Neuronal stem cell (in vitro differentiated cells): ENCODE measurements at regions not wholly inside any gene's neighbourhood (a gene's known extent, or its start where the extent isn't known, plus 50 kb on each side); places are given as distances from the start of the nearest gene placed in this dataset.
"Not testable (repeated sequence)": the region's sequence is repeated elsewhere in the genome, so short reads cannot be mapped to it uniquely, and the experiment has no call there.

Source experiments
- DNase-seq: peaks from one replicate; pipeline ENCODE4 v3.0.0-alpha.2; 2013; ENCODE audit warnings: low spot score
- H2AFZ ChIP-seq: one replicate; pipeline ENCODE4 v1.6.1; 2013; ENCODE audit warnings: mild to moderate bottlenecking, low read length, inconsistent platforms
- H2AK5ac ChIP-seq: 2 replicates; pipeline ENCODE4 v1.6.1; 2013; ENCODE audit warnings: low read depth, mild to moderate bottlenecking, inconsistent platforms, low read length, moderate library complexity, mixed read lengths
- H2BK120ac ChIP-seq: 2 replicates; pipeline ENCODE4 v1.6.1; 2013; ENCODE audit warnings: low read depth, mild to moderate bottlenecking, inconsistent platforms, low read length, moderate library complexity, mixed read lengths
- H2BK12ac ChIP-seq: one replicate; pipeline ENCODE4 v1.6.1; 2013; ENCODE audit warnings: low read length, inconsistent platforms
- H2BK15ac ChIP-seq: 2 replicates; pipeline ENCODE4 v1.6.1; 2013; ENCODE audit warnings: mild to moderate bottlenecking, low read length, inconsistent platforms, mixed read lengths
- H2BK5ac ChIP-seq: one replicate; pipeline ENCODE4 v1.6.1; 2013; ENCODE audit warnings: inconsistent platforms, mild to moderate bottlenecking, low read length, moderate library complexity
- H3K14ac ChIP-seq: one replicate; pipeline ENCODE4 v1.6.1; 2013; ENCODE audit warnings: low read length, inconsistent platforms
- H3K18ac ChIP-seq: 2 replicates; pipeline ENCODE4 v1.6.1; 2013; ENCODE audit warnings: low read length, inconsistent platforms
- H3K23ac ChIP-seq: 2 replicates; pipeline ENCODE4 v1.6.1; 2013; ENCODE audit warnings: low read depth, mild to moderate bottlenecking, mixed read lengths, low read length, inconsistent platforms; ENCODE audit not compliant: poor library complexity
- H3K27ac ChIP-seq: replicated peaks from 3 replicates; pipeline ENCODE4 v1.5.1; 2013; ENCODE audit warnings: low read length, inconsistent platforms
- H3K27me3 ChIP-seq, 3 experiments: 2 replicates each; pipeline ENCODE4 v1.6.1; 2013; ENCODE audit warnings: low read length in 3 of 3, mild to moderate bottlenecking in 2 of 3, inconsistent platforms in 1 of 3, low read depth in 1 of 3, mixed read lengths in 1 of 3, moderate library complexity in 1 of 3; ENCODE audit not compliant: control insufficient read depth in 3 of 3, insufficient read depth in 3 of 3
- H3K36me3 ChIP-seq, 2 donors: replicated peaks in 1 of 2; 2 replicates each; pipeline ENCODE4 v1.6.1; 2013; ENCODE audit warnings: low read length in 2 of 2; ENCODE audit not compliant: control insufficient read depth in 2 of 2, insufficient read depth in 2 of 2
- H3K4ac ChIP-seq: 2 replicates; pipeline ENCODE4 v1.6.1; 2013; ENCODE audit warnings: inconsistent platforms, mild to moderate bottlenecking, low read length, moderate library complexity
- H3K4me1 ChIP-seq, 2 donors: 1 replicate in 1 of 2; 2 replicates in 1 of 2; pipeline ENCODE4 v1.6.1; 2013; ENCODE audit warnings: low read length in 2 of 2, low read depth in 1 of 2; ENCODE audit not compliant: control insufficient read depth in 2 of 2, insufficient read depth in 1 of 2
- H3K4me2 ChIP-seq: one replicate; pipeline ENCODE4 v1.6.1; 2013; ENCODE audit warnings: mild to moderate bottlenecking, low read length, inconsistent platforms; ENCODE audit not compliant: insufficient read depth, poor library complexity, severe bottlenecking
- H3K4me3 ChIP-seq, 2 donors: 2 replicates each; pipeline ENCODE4 v1.5.1; 2013; ENCODE audit warnings: low read length in 2 of 2, mild to moderate bottlenecking in 2 of 2, inconsistent platforms in 1 of 2, moderate library complexity in 1 of 2
- H3K79me1 ChIP-seq: one replicate; pipeline ENCODE4 v1.6.1; 2013; ENCODE audit warnings: low read depth, mild to moderate bottlenecking, inconsistent platforms, low read length, moderate library complexity
- H3K9ac ChIP-seq: one replicate; pipeline ENCODE4 v1.6.1; 2013; ENCODE audit warnings: mild to moderate bottlenecking, low read depth, low read length, inconsistent platforms; ENCODE audit not compliant: poor library complexity
- H3K9me3 ChIP-seq, 2 donors: replicated peaks in 1 of 2; 2 replicates each; pipeline versions ENCODE3 to v1.6.1; 2013; ENCODE audit warnings: low read length in 2 of 2, mild to moderate bottlenecking in 2 of 2, inconsistent platforms in 1 of 2, low read depth in 1 of 2, mixed read lengths in 1 of 2, moderate library complexity in 1 of 2; ENCODE audit not compliant: control insufficient read depth in 2 of 2, insufficient read depth in 1 of 2
- H4K8ac ChIP-seq: one replicate; pipeline ENCODE4 v1.6.1; 2013; ENCODE audit warnings: low read depth, mild to moderate bottlenecking, inconsistent platforms, low read length, moderate library complexity
- H4K91ac ChIP-seq: one replicate; pipeline ENCODE4 v1.6.1; 2013; ENCODE audit warnings: low read length, low read depth, mild to moderate bottlenecking, inconsistent platforms; ENCODE audit not compliant: poor library complexity
- WGBS, 2 donors: extraction: QIAGEN DNeasy Blood & Tissue Kit; methylation state at CpG; one replicate each; pipeline ENCODE4 v1.1.7; 2013; ENCODE audit warnings: missing lambda C conversion rate in 2 of 2, mixed read lengths in 1 of 2; ENCODE audit not compliant: insufficient read length in 2 of 2, insufficient replicate concordance in 1 of 2; ENCODE audit errors: extremely low coverage in 2 of 2; 5-methylcytosine and 5-hydroxymethylcytosine counted together

- Histone ChIP-seq H2AFZ (no peak overlapping the region), H3K9ac (no peak overlapping the region), H4K8ac (no peak overlapping the region), H3K9me3 (peaks cover 4 to 6% of the 10 kb centered on the region in 2 donors), H3K4ac (no peak overlapping the region), H2BK120ac (no peak overlapping the region), H4K91ac (no peak overlapping the region), H3K4me1 (peaks cover 0 to 6% of the 10 kb centered on the region in 2 donors), H3K23ac (no peak overlapping the region), H2BK5ac (no peak overlapping the region), H3K4me2 (no peak overlapping the region), H2BK12ac (no peak overlapping the region), H2BK15ac (no peak overlapping the region), H2AK5ac (no peak overlapping the region), H3K36me3 (no peaks in the 10 kb centered on the region), H3K79me1 (no peaks in the 10 kb centered on the region), H3K14ac (no peak overlapping the region), H3K27ac (no peak overlapping the region), H3K27me3 (peaks cover 0 to 3% (median 0%) of the 10 kb centered on the region in 3 experiments), H3K4me3 (no peak overlapping the region), H3K18ac (no peak overlapping the region)
- no peak for DNase-seq
Measured at GRCh38 chr17:74139120-74139519, 64.4 kb upstream of the RPL38 start.

- H3K36me3 ChIP-seq, result no peaks in the 10 kb centered on the region
- H3K9ac ChIP-seq, result no peak overlapping the region
- H3K18ac ChIP-seq, result no peak overlapping the region
- H3K9me3 ChIP-seq, result peaks cover 4 to 6% of the 10 kb centered on the region in 2 donors
- peaks cover 0 to 6% of the 10 kb centered on the region in 2 donors for H3K4me1 ChIP-seq
- no peak overlapping the region for H2BK120ac ChIP-seq
- WGBS, 2 donors, result no CpG with 5 or more reads among the region's 3 CpGs
- no peak overlapping the region for H3K4me2 ChIP-seq
- H2BK15ac ChIP-seq, result no peak overlapping the region
- no peak overlapping the region for H4K91ac ChIP-seq
- no peak overlapping the region for H2AK5ac ChIP-seq
- no peak overlapping the region for H2AFZ ChIP-seq
- H2BK12ac ChIP-seq, result no peak overlapping the region
- H3K4ac ChIP-seq, result no peak overlapping the region
- no peak overlapping the region for H3K27ac ChIP-seq
- H4K8ac ChIP-seq, result no peak overlapping the region
- no peaks in the 10 kb centered on the region for H3K79me1 ChIP-seq
- DNase-seq, result no peak
- no peak overlapping the region for H3K14ac ChIP-seq
- no peak overlapping the region for H3K23ac ChIP-seq
- peaks cover 0 to 3% (median 0%) of the 10 kb centered on the region in 3 experiments for H3K27me3 ChIP-seq
- no peak overlapping the region for H3K4me3 ChIP-seq
- no peak overlapping the region for H2BK5ac ChIP-seq
Measured at GRCh38 chr17:74140282-74140681, 63.2 kb upstream of the RPL38 start.

- Histone ChIP-seq H3K4me2 (no peak overlapping the region), H3K14ac (no peak overlapping the region), H4K91ac (no peak overlapping the region), H3K4ac (no peak overlapping the region), H2BK120ac (no peak overlapping the region), H4K8ac (no peak overlapping the region), H2AK5ac (no peak overlapping the region), H3K18ac (no peak overlapping the region), H3K23ac (no peak overlapping the region), H2BK5ac (no peak overlapping the region), H3K4me1 (peaks cover 0 to 2% of the 10 kb centered on the region in 2 donors), H3K27ac (no peak overlapping the region), H3K9ac (no peak overlapping the region), H3K4me3 (no peak overlapping the region), H2AFZ (no peak overlapping the region), H3K9me3 (peaks cover 4 to 6% of the 10 kb centered on the region in 2 donors), H2BK15ac (no peak overlapping the region), H3K36me3 (no peaks in the 10 kb centered on the region), H2BK12ac (no peak overlapping the region), H3K79me1 (no peaks in the 10 kb centered on the region), H3K27me3 (no peaks in the 10 kb centered on the region)
- no peak for DNase-seq
Measured at GRCh38 chr17:74141612-74142011, 61.9 kb upstream of the RPL38 start.

- not testable (repeated sequence) for H3K4me2 ChIP-seq, H3K4me1 ChIP-seq, H4K91ac ChIP-seq, H3K36me3 ChIP-seq, H2BK12ac ChIP-seq, H3K9me3 ChIP-seq, H2AFZ ChIP-seq, H3K79me1 ChIP-seq, H2BK120ac ChIP-seq, H2BK5ac ChIP-seq, H3K27ac ChIP-seq, H3K4me3 ChIP-seq, DNase-seq, H2BK15ac ChIP-seq, H3K18ac ChIP-seq, H3K14ac ChIP-seq, H3K9ac ChIP-seq, H3K27me3 ChIP-seq, H4K8ac ChIP-seq, H3K4ac ChIP-seq, H3K23ac ChIP-seq, H2AK5ac ChIP-seq
- WGBS, 2 donors, result no CpG with 5 or more reads among the region's 4 CpGs
Measured at GRCh38 chr17:74143318-74143717, 60.2 kb upstream of the RPL38 start.
